22Rv1 (cell line): ENCODE measurements at regions not wholly inside any gene's neighbourhood (a gene's known extent, or its start where the extent isn't known, plus 50 kb on each side); places are given as distances from the start of the nearest gene placed in this dataset.

ENCODE experiments used
- ZFX ChIP-seq: fragments of 450-650 bp; IDR thresholded peaks from 2 replicates; pipeline ENCODE4 v1.6.1; 2017; ENCODE audit warnings: antibody characterized with exemption, borderline replicate concordance
- TF ChIP-seq, protein P1 (sequence below): fragments of 450-650 bp; IDR thresholded peaks from 2 replicates; pipeline ENCODE4 v1.5.1; 2017; ENCODE audit warnings: mild to moderate bottlenecking

- TF ChIP-seq, protein P1, sequence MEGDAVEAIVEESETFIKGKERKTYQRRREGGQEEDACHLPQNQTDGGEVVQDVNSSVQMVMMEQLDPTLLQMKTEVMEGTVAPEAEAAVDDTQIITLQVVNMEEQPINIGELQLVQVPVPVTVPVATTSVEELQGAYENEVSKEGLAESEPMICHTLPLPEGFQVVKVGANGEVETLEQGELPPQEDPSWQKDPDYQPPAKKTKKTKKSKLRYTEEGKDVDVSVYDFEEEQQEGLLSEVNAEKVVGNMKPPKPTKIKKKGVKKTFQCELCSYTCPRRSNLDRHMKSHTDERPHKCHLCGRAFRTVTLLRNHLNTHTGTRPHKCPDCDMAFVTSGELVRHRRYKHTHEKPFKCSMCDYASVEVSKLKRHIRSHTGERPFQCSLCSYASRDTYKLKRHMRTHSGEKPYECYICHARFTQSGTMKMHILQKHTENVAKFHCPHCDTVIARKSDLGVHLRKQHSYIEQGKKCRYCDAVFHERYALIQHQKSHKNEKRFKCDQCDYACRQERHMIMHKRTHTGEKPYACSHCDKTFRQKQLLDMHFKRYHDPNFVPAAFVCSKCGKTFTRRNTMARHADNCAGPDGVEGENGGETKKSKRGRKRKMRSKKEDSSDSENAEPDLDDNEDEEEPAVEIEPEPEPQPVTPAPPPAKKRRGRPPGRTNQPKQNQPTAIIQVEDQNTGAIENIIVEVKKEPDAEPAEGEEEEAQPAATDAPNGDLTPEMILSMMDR, result no peak
- TF ChIP-seq ZFX, result no peak
These were observed 618.2 kb upstream of the MGMT start for GRCh38 chr10:128848810-128849209.
